ENCODE measurements at regions not wholly inside any gene's neighbourhood (a gene's known extent, or its start where the extent isn't known, plus 50 kb on each side); places are given as distances from the start of the nearest gene placed in this dataset.

DNA sequence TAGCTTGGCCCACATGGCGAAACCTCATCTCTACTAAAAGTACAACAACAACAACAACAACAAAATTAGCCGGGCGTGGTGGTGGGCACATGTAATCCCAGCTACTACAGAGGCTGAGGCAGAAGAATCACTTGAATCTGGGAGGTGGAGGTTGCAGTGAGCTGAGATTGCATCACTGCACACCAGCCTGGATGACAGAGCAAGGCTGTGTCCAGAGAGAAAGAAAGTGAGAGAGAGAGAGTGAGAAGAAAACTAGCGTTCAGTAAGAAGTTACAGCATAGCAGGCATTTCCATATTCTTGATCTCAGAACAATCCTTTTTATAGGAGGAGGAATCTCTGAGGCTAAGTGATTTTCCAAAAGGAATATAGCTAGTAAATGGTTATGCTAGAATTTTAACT lies 1076.1 kb downstream of the AGBL1 start:
- DNase-seq (ENCODE audit: low spot score), result peak; percentile 0

DNA sequence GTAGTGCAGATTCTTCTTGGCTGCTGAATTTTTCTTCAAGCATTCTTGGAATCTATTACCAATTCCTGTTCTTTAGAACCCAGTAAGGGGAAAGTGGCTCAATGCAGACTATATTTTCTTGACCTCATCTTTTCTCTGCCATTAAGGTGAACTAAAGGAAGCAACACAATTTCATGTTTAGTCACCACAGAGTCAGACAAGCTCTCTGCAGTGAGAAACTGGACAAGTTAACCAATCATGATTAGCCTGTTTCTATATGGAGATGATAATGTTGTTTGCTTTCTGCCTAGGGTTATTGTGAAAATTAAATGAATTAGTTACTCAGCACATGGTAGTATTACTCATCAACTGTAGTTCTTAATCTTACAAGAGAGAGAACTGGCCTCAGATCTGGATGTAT lies 1075.1 kb downstream of the AGBL1 start:
- DNase-seq (ENCODE audit: low spot score), result peak; percentile 39

DNA sequence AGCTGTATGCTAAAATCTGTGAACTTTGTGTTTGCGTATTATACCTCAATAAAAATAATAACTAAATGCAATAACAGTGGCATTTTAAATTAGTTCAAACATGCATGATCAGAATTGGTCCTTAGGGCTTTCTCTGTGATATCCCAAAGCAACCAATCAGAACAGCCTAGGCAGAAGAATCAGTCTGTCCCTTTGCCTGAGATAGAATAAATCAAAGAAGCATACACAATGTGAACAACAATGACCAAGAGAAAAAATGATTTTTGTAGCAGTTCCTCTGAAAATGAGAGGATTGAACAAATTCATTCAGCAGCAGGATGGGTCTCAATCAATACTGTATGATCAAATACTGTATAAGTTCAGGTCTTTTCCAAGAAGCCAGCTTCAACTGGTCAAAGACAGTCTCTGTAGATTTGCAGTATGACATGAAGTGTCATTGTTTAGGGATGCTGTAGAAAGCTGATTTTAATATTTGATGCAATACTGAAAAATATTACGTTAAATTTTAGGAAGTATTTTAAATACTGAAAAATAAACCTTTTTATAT lies 1071.6 kb downstream of the AGBL1 start:
- no peak for DNase-seq (ENCODE audit: low spot score)

DNA sequence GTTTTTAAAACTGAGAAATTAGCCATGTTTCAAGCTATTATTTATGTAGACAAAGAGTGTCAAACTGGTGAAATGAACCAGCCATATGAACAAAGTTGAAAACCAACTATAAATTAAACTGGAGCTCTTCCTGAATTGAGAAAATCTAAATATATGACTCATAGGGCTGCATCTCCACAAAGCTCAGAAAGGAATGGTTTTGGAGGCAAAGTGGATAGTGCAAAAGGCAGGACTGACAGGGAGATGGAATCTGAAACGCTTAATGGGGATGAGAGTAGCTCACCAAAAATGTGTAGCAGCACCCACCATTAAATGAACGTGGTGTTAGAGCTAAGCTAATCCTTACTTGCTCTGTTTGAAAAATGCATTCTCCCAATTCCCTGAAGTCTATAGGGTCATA lies 1066.0 kb downstream of the AGBL1 start:
- DNase-seq (ENCODE audit: low spot score), result no peak

DNA sequence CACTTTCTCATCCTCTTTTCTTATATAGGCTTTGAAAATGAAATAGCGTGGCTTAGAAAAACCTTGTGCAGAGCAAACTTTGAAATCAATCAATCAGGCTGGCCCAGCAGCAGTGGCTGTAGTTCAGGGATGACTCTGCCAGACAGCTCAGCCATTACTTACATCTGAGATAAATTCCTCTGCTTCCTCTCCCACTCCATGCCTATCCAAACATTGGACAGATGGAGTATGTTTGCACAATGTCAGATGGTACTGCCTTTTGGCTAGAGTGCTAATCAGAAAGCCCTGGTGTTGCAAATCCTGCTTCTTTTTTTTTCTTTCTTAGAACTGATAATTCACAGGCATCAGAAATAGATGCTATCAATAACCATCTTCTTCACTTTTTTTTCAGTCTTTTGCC lies 1065.1 kb downstream of the AGBL1 start:
- no peak for DNase-seq (ENCODE audit: low spot score)

DNA sequence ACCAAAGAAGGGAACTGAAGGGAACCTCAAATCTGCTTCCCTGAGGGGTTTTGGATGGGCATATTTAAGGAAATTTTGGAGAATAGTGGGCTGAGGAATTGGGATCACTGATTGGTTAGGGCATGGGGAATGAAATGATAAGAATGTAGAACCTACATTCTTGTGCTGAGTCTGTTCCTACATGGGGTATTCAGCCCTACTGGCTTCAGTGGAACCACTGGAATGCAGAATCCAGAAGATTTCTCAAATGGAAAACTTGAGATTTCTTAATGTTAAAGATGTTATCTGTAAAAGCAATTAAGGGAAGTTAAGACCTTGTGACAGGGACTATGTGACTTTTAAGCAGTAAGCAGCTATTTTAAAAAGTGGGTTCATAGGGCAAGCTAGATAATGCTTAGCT lies 1062.4 kb downstream of the AGBL1 start:
- no peak for DNase-seq (ENCODE audit: low spot score)

DNA sequence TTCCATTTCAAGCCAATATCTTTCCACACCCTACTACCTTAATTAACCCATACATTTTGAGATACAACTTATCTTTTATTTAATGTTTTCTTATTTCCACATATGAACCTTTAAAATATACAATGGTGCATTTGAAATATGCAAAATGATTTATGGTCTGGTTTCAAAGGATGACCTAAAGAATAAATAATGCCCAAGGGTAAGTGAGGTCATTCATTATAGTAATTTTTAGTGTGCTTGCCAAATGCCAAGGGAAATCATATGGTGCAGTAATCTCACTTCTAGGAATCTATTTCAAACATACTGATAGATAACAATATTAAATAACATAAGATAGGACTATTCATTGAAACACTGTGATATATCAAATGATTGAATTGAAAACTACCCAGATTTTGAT lies 1055.4 kb downstream of the AGBL1 start:
- no peak for DNase-seq (ENCODE audit: low spot score)

DNA sequence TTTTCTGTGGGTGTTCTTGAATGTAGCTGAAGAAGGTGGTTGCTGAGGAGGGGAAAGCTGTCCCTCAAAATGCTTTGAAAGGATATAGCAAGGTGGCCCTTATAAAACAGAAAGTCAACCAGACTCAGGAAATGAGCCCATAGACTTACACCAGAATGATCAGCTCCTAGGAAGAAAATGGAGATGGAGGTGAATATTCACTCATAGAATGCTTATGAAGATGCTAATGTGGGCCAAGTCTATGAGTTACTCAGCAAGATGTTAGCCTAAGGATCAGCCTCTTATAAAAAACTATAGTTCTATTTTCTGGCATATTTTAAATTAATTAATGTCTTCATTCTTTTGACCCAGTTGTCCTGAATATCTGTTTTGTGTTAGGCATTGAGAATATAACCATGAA lies 1054.0 kb downstream of the AGBL1 start:
- no peak for DNase-seq (ENCODE audit: low spot score)

DNA sequence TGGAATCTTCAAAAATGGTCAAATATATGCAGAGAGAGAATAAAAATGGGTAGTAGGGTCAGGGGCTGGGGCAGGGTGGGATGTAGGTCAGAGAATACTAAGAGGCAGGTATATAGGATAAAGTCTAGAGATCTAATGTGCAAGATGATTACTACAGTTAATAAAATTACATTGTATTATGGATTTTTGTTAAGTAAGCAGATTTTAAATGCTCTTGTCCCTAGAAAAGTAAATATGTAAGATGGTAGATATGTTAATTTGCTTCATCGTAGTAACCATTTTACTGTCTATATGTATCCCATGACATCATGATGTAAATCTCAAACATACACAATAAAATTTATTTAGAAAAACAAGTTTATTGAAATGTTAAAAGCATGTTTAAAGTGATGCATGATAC lies 1051.4 kb downstream of the AGBL1 start:
- no peak for DNase-seq (ENCODE audit: low spot score)

DNA sequence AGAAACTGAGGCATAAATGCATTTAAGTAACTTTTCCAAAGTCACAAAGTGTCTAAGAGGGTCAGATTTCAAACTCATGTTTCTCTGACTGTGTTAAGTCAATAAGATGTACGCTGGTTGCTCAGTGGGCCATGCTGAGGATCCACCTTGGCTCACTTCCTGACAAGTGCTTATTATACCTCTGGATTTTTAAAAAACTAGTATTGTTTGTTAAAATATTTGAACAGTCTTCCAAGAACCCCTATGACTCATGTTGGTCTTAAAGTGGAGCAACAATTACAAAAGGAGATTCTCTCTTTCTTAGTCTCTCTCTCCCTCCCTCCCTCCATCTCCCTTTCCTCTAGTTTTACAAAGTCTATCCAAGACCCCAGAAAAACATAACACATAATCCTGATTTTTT lies 1050.2 kb downstream of the AGBL1 start:
- DNase-seq (ENCODE audit: low spot score), result no peak

DNA sequence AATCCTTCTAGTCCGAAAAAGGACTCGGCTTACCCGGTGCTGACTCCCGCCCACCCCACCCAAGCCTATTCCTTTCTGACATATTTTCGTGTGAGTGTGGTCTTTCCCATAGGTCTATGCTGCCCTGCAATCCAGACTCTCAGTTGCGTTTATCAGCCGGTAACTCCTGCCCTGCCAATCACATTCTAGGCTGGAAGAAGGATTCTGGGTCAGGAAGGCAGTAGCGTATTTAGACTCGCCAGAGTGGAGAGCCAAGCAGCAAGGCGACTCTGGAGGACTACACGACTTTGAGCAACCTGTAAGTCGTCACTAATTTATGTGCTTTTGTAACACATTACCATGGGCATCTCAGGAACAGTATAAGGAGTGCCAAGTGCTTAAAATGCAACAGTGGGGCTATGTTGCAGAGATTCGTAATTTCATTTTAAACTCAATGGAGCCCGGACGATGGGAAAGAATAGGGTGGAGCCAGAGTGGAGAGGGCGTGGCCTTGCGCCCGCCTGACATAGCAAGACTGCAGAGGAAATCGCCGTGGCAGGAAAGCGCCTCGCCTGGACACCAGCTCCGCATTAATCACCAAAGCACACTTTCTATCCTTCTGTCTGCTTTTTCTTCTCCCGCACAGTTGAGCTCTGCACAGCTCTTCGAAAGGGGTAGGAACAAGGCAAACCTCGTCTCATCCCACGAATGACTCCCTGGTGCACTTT lies 1044.2 kb downstream of the AGBL1 start:
- no peak for DNase-seq (ENCODE audit: low spot score)

DNA sequence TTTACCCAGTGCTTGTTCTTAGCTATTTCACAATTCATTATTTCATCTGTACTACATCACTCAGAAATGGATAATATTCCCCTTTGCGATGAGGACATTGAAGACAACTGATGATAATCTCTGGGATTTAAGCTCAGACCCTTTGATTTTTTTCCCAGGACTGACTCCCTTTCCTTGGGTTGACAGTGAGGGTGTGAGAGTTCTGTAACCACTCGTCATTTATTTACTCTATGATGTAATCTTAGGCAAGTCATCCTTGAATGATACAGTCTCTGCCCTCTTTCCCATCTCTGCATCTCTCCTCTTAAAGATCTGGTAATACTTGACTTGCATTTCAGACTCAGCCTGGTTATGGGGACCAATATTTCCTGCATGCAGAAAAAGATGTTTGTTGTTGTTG lies 1041.7 kb downstream of the AGBL1 start:
- DNase-seq (ENCODE audit: low spot score), result no peak

DNA sequence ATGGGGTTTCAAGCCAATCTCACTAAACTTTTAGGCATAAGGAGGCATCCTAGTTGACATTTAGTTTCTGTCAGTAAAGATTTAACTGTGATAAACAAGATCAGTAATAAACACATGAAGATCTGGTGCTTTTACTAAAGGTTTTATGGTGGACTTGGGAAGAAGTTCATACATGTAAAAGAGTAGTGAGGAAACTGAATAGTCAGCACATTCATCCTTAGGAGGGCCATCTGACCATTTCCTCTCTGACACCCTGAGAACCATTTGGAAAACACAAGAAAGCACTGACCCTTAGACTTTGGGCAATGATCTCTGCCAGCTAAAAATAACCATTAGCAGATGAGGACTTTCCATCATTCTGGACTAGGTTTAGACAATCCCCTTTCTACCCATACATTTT lies 1040.9 kb downstream of the AGBL1 start:
- DNase-seq (ENCODE audit: low spot score), result no peak

DNA sequence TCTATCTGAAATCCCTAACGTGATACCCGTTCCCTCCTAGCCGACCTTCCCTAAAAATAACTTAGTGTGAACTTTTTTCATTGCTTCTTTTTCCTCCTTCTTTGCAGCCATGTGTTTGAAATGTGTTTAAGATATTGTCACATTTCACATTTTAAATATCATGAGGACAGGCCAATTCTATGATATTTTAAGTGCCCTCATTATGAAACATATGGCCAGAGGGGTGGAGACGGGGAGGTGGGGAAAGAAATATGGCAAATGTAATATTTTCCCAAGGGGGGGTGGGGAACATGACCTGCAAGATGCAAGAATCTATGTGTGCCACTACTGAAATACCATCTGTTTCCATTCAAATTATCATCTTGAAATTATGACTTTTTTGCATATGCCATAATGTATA lies 1039.2 kb downstream of the AGBL1 start:
- DNase-seq (ENCODE audit: low spot score), result no peak

DNA sequence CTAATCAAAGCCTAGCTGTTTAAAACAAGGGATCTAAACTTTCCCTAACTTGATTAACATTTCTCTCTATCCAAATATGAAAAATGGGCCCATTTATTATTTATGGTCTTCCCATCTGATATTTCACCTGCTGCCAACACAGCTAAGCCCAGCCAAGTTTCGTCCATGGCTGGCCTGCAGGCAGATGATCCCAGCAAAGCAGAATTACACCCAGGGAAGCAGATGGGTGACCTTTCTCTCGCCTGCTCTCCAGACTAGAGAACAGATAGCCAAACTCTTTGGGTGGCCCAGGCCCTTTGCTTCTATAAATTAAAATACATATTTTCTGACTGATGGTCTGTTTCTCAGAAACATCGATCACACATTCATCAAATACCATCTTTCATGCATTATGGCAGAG lies 1038.8 kb downstream of the AGBL1 start:
- DNase-seq (ENCODE audit: low spot score), result no peak

DNA sequence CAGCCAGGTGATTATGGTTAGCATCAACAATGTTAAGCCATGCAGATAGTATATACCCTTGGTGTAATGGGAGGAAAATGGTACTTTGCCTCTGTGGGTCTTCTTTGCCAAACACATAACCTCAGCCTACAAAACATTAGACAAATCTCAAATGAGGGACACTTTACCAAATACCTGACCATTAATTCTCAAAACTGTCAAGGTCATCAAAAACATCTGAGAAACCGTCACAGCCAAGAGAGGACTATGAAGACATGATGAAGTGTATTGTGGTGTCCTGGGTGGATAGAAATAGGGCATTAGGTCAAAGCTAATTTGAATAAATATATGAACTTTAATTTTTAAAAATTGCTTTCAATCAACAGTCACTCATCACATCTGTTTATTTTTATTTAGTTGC lies 1036.1 kb downstream of the AGBL1 start:
- DNase-seq (ENCODE audit: low spot score), result no peak

DNA sequence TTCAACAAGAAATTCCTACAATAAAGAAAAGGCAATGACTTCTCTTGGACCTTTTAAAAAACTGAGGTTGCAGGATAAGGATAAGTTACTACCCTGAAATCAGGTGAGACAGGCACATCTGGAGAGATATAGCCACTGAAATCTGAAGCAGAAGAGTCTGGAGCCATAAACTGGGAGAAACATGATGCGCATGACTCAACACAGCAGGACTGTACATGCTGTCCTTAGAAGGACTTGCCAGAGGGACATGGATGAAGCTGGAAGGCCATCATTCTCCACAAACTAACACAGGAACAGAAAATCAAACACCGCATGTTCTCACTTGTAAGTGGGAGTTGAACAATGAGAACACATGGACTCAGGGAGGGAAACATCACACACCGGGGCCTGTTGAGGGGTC lies 1020.2 kb downstream of the AGBL1 start:
- DNase-seq (ENCODE audit: low spot score), result no peak

DNA sequence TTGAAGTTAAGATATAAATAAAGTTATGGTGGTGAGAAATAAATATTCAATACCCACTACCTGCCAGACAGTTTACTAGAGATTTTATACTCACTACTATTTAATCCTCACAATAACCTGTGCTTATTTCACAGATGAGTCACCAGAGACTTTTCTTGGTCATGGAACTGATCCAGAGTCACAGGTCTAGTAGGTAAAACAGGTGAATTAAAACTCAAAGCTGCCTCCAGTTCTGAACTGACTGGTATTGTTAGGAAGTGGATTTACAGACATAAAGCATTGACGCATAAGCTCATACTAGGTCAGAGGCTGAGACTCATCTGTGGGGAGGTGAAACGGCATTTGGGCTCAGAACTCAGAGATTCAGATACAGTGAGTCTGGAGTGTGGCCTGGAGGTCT lies 1009.9 kb downstream of the AGBL1 start:
- no peak for DNase-seq (ENCODE audit: low spot score)

DNA sequence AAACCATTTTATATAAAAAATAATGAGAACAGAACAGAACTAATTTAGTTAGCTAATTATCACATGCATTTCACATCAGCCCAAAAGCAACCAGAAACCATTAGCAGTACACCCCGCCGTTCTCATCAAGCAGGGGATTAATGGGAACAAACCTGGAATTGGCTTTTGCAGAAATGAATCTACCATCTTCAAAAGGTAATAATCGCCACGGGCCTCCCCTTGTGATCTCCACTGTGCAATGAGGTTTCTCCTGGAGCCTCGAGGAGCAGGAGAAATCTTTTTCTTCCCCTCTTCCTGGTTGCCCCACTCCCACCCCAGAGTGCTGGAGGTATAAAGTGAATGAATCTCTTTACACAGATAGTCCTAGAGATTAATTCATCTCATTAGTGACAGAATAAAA lies 1003.5 kb downstream of the AGBL1 start:
- no peak for DNase-seq (ENCODE audit: low spot score)

DNA sequence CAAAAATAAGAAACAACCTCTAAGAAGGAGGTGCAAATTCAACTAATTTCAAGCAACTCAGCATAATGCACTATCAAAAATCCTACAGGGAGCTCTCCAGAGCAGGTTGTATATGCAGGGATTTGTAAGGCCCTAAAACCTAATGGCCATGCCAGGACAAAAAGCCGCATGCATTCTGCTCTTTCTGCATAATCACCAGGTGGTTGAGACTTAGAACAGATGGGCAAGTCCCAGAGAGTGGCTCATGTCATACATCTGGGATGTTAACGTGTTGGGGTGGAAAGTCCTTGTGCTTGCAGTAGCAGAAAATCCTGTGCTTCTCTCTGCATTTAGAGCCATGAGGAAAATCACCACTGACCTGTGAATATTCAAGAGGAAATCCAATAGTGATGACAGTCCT lies 1002.9 kb downstream of the AGBL1 start:
- DNase-seq (ENCODE audit: low spot score), result no peak

DNA sequence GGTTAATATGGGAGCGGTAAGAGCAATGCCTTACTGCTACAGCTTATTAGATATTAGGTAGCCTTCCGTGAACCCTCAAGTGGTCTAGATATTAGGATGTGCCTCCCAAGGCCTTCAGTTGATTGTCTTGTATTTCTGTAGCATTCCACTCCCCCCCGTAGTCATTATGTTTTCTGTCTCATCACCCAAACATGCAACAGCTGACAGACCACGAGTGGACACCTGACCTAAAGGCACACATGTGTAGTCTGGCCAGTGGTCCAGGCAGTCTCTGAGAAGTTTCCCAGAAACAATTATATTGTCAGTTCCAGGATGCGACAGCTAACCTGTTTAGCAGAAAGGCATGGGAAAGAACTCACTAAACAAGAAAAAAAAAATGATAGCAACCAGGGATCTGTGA lies 1000.9 kb downstream of the AGBL1 start:
- DNase-seq (ENCODE audit: low spot score), result no peak
